B cell (primary cell): ENCODE measurements at regions not wholly inside any gene's neighbourhood (a gene's known extent, or its start where the extent isn't known, plus 50 kb on each side); places are given as distances from the start of the nearest gene placed in this dataset.

Experiments
- ATAC-seq: fragments of 200-7000 bp; cut with Tn5 transposase; one replicate; pipeline ENCODE4 v1.10.0; 2021; ENCODE audit warnings: low read depth, mild to moderate bottlenecking, moderate number of reproducible peaks, moderate library complexity
- CTCF ChIA-PET: fragments of 350-600 bp; sonication (Branson Sonifier 250); formaldehyde crosslinking; loops from one replicate; lab custom pipeline; 2021; ENCODE audit warnings: antibody characterized with exemption, inconsistent platforms; lab: Charles Lee
- POLR2A ChIA-PET: fragments of 350-600 bp; sonication (Branson Sonifier 250); formaldehyde crosslinking; loops from one replicate; lab custom pipeline; 2021; ENCODE audit warnings: antibody characterized with exemption; lab: Charles Lee
- DNase-seq: peaks from one replicate; pipeline ENCODE4 v3.0.0; 2013
- H2AFZ ChIP-seq: 2 replicates; pipeline ENCODE4 v1.6.1; 2012; ENCODE audit warnings: mild to moderate bottlenecking, low read depth, low read length; ENCODE audit not compliant: insufficient read depth, poor library complexity, severe bottlenecking
- H3K27ac ChIP-seq, 2 donors: 1 replicate in 1 of 2; 2 replicates in 1 of 2; pipeline ENCODE4 v1.5.1; 2012 to 2013; ENCODE audit warnings: low read length in 2 of 2, mild to moderate bottlenecking in 2 of 2, moderate library complexity in 1 of 2
- H3K27me3 ChIP-seq, 4 experiments: fragments of 200-600 bp in 1 of 4; sonication (generic) in 1 of 4; replicated peaks in 1 of 4; 1 replicate in 2 of 4; 2 replicates in 2 of 4; pipeline versions ENCODE4 v1.6.1 to v1.7.0; 2013 to 2016; ENCODE audit warnings: low read length in 3 of 4, mild to moderate bottlenecking in 2 of 4, mixed read lengths in 1 of 4, moderate library complexity in 1 of 4; ENCODE audit not compliant: insufficient read depth in 4 of 4, control insufficient read depth in 3 of 4; ENCODE audit errors: control extremely low read depth in 1 of 4
- H3K36me3 ChIP-seq, 2 experiments: replicated peaks in 1 of 2; 1 replicate in 1 of 2; 2 replicates in 1 of 2; pipeline versions ENCODE4 v1.6.1 to v1.7.1; 2013; ENCODE audit warnings: low read length in 1 of 2; ENCODE audit not compliant: insufficient read depth in 2 of 2, control insufficient read depth in 1 of 2; ENCODE audit errors: control extremely low read depth in 1 of 2, extremely low read depth in 1 of 2
- H3K4me1 ChIP-seq, 2 donors: fragments of 200-600 bp in 1 of 2; sonication (generic) in 1 of 2; 1 replicate in 1 of 2; 2 replicates in 1 of 2; pipeline versions ENCODE4 v1.5.1 to v1.6.1; 2013 to 2017; ENCODE audit warnings: low read length in 2 of 2; ENCODE audit not compliant: control insufficient read depth in 2 of 2, insufficient read depth in 2 of 2
- H3K4me2 ChIP-seq: replicated peaks from 2 replicates; pipeline ENCODE3; 2012; ENCODE audit warnings: mild to moderate bottlenecking, low read depth, low read length; ENCODE audit not compliant: poor library complexity, severe bottlenecking
- H3K4me3 ChIP-seq, 5 experiments: fragments of 200-600 bp in 1 of 5; sonication (generic) in 1 of 5; 1 replicate in 3 of 5; 2 replicates in 2 of 5; pipeline versions ENCODE4 v1.5.1 to v1.7.0; 2011 to 2016; ENCODE audit warnings: low read length in 4 of 5, mild to moderate bottlenecking in 4 of 5, low read depth in 2 of 5, control low read depth in 1 of 5, moderate library complexity in 1 of 5; ENCODE audit not compliant: insufficient read depth in 1 of 5; ENCODE audit errors: control extremely low read depth in 1 of 5, extremely low read depth in 1 of 5
- H3K79me2 ChIP-seq: fragments of 200-600 bp; sonication (generic); one replicate; pipeline ENCODE4 v1.6.0; 2016; ENCODE audit warnings: low read length; ENCODE audit not compliant: control insufficient read depth, insufficient read depth
- H3K9ac ChIP-seq: fragments of 200-600 bp; sonication (generic); 2 replicates; pipeline ENCODE4 v1.6.1; 2017; ENCODE audit warnings: mild to moderate bottlenecking, low read length, moderate library complexity
- H3K9me3 ChIP-seq, 3 donors: one replicate each; pipeline versions ENCODE4 v1.6.1 to v1.7.1; 2013; ENCODE audit warnings: low read length in 2 of 3; ENCODE audit not compliant: control insufficient read depth in 2 of 3, insufficient read depth in 1 of 3; ENCODE audit errors: control extremely low read depth in 1 of 3
- H4K20me1 ChIP-seq: 2 replicates; pipeline ENCODE4 v1.6.0; 2012; ENCODE audit warnings: mild to moderate bottlenecking, low read length; ENCODE audit not compliant: insufficient read depth, control insufficient read depth, poor library complexity, severe bottlenecking
- H3K27ac Mint-ChIP-seq: one replicate; pipeline ENCODE4 v1.8.0; 2021; ENCODE audit warnings: mixed read lengths
- H3K27me3 Mint-ChIP-seq: one replicate; pipeline ENCODE4 v1.8.0; 2021; ENCODE audit warnings: mixed read lengths
- H3K4me1 Mint-ChIP-seq: one replicate; pipeline ENCODE4 v1.8.0; 2021; ENCODE audit warnings: mixed read lengths
- H3K4me3 Mint-ChIP-seq: one replicate; pipeline ENCODE4 v1.8.0; 2021; ENCODE audit warnings: mixed read lengths
- H3K9me3 Mint-ChIP-seq: one replicate; pipeline ENCODE4 v1.8.0; 2022; ENCODE audit warnings: mixed read lengths; ENCODE audit not compliant: insufficient read depth
- CTCF ChIP-seq: fragments of 200-600 bp; IDR thresholded peaks from one replicate; pipeline ENCODE4 v1.8.0; 2022; ENCODE audit warnings: antibody characterized with exemption, mild to moderate bottlenecking
- EZH2 ChIP-seq: IDR thresholded peaks from 2 replicates; pipeline ENCODE4 v1.6.1; 2012; ENCODE audit warnings: borderline replicate concordance, low read depth, mild to moderate bottlenecking, moderate library complexity, low read length; ENCODE audit not compliant: insufficient read depth, poor library complexity, severe bottlenecking
- WGBS: methylation state at CpG from one replicate; pipeline ENCODE4 v1.1.5; 2013; ENCODE audit warnings: missing lambda C conversion rate; ENCODE audit not compliant: insufficient coverage; 5-methylcytosine and 5-hydroxymethylcytosine counted together
- intact Hi-C: fragments of 100-400 bp; cut with micrococcal nuclease; formaldehyde crosslinking; loops from one replicate; pipeline ENCODE4 v1.10.0; 2022

- H3K27me3 Mint-ChIP-seq = peaks cover 4% of the 10 kb centered on the region
- CTCF ChIA-PET = no interaction called here
- Histone ChIP-seq H3K36me3 (no peaks in the 10 kb centered on the region), H3K9me3 (no peaks in the 10 kb centered on the region), H3K4me2 (no peak overlapping the region), H2AFZ (no peak overlapping the region), H3K27ac (no peak overlapping the region), H3K9ac (no peak overlapping the region), H3K79me2 (no peaks in the 10 kb centered on the region), H4K20me1 (no peaks in the 10 kb centered on the region), H3K4me3 (no peak overlapping the region), H3K4me1 (no peaks in the 10 kb centered on the region), H3K27me3 (no peaks in the 10 kb centered on the region)
- no peak for DNase-seq
- intact Hi-C loops = no loop called here
- no peak for ATAC-seq
- POLR2A ChIA-PET = no interaction called here
- H3K4me1 Mint-ChIP-seq = no peaks in the 10 kb centered on the region
- no peak overlapping the region for H3K4me3 Mint-ChIP-seq
- TF ChIP-seq EZH2 = no peak
- no peak for TF ChIP-seq CTCF
- H3K9me3 Mint-ChIP-seq = no peaks in the 10 kb centered on the region
- 46% methylated on average over 2 of the region's 7 CpGs for WGBS
- no peak overlapping the region for H3K27ac Mint-ChIP-seq
Observed at GRCh38 chr9:1434052-1434767, 384.1 kb downstream of the DMRT2 start.

GRCh38 chr9:1434811-1435210 lies 384.7 kb downstream of the DMRT2 start:
- Mint-ChIP-seq H3K9me3 (no peaks in the 10 kb centered on the region), H3K27me3 (peaks cover 4% of the 10 kb centered on the region), H3K4me3 (no peak overlapping the region), H3K4me1 (no peaks in the 10 kb centered on the region), H3K27ac (no peak overlapping the region)
- Histone ChIP-seq H2AFZ (no peak overlapping the region), H3K4me2 (no peak overlapping the region), H3K4me1 (no peaks in the 10 kb centered on the region), H3K9ac (no peak overlapping the region), H3K9me3 (no peaks in the 10 kb centered on the region), H3K36me3 (no peaks in the 10 kb centered on the region), H3K27ac (no peak overlapping the region), H3K27me3 (no peaks in the 10 kb centered on the region), H3K4me3 (no peak overlapping the region), H3K79me2 (no peaks in the 10 kb centered on the region), H4K20me1 (no peaks in the 10 kb centered on the region)
- intact Hi-C loops = no loop called here
- TF ChIP-seq EZH2 (no peak), CTCF (no peak)
- WGBS = no CpG with 5 or more reads among the region's 2 CpGs
- POLR2A ChIA-PET = no interaction called here
- ATAC-seq (no peak), DNase-seq (no peak)
- CTCF ChIA-PET = no interaction called here
